ENCODE measurements at regions not wholly inside any gene's neighbourhood (a gene's known extent, or its start where the extent isn't known, plus 50 kb on each side); places are given as distances from the start of the nearest gene placed in this dataset.

GRCh38 chr2:57876313-57876712, 170.3 kb upstream of the VRK2 start (continued):
- TF ChIP-seq RBM22 (optimal IDR thresholded peaks at IDR 0.05; ENCODE audit: low read length) (no peak), KDM5A (IDR thresholded peaks at IDR 0.05; ENCODE audit: borderline replicate concordance, low read length) (no peak)

GRCh38 chr2:57877811-57878170, 168.8 kb upstream of the VRK2 start:
- H3K36me3 ChIP-seq (replicated peaks in 1 of 2; ENCODE audit: control insufficient read depth in 1 of 2, insufficient read depth in 2 of 2, low read length in 2 of 2), result no peaks in the 10 kb centered on the region
- ATAC-seq, result no peak
- in situ Hi-C loops (cut with HindIII; ENCODE audit: extremely low pct_ligation_motif_present, low pct_unique_long_range_greater_than_20kb), result no loop called here
- H3K4me1 ChIP-seq (ENCODE audit: insufficient read depth, low read length), result peaks cover 13% of the 10 kb centered on the region
- no peak for TF ChIP-seq NR2C2 (CRISPR knock-in tag; IDR thresholded peaks at IDR 0.05; ENCODE audit: borderline replicate concordance)
- no peak for TF ChIP-seq FOXP4 (CRISPR knock-in tag; IDR thresholded peaks at IDR 0.05)
- no peak for TF ChIP-seq ZNF784 (CRISPR knock-in tag; IDR thresholded peaks at IDR 0.05; ENCODE audit: borderline replicate concordance)
- no peak for TF ChIP-seq SRSF9 (IDR thresholded peaks at IDR 0.05; ENCODE audit: borderline replicate concordance, insufficient read depth, low read depth, low read length, poor library complexity, severe bottlenecking)
- TF ChIP-seq GLI4 (CRISPR knock-in tag; IDR thresholded peaks at IDR 0.05; ENCODE audit: borderline replicate concordance), result no peak
- no peak for TF ChIP-seq ZNF7 (CRISPR knock-in tag; IDR thresholded peaks at IDR 0.05)
- TF ChIP-seq ZFX (CRISPR knock-in tag; IDR thresholded peaks at IDR 0.05; ENCODE audit: low read depth), result no peak
- TF ChIP-seq ZNF703 (CRISPR knock-in tag; IDR thresholded peaks at IDR 0.05; ENCODE audit: borderline replicate concordance), result no peak
- TF ChIP-seq KLF11 (CRISPR knock-in tag; IDR thresholded peaks at IDR 0.05), result no peak
- TF ChIP-seq SMYD3 (CRISPR knock-in tag; IDR thresholded peaks at IDR 0.05), result no peak
- no peak for TF ChIP-seq ZNF609 (CRISPR knock-in tag; IDR thresholded peaks at IDR 0.05; ENCODE audit: borderline replicate concordance)
- no peaks in the 10 kb centered on the region for H3K9me3 ChIP-seq (ENCODE audit: low read length)
- ChIA-PET POLR2A (no interaction called here), CTCF (ENCODE audit: low intra/inter-chr PET ratio, low total read pairs) (no interaction called here)
- no peak overlapping the region for H2AFZ ChIP-seq (ENCODE audit: low read length)
- no peak overlapping the region for H3K9ac ChIP-seq (ENCODE audit: insufficient read depth, low read depth, low read length)
- H3K4me2 ChIP-seq (ENCODE audit: low read depth, low read length), result no peak overlapping the region
- DNase-seq (ENCODE audit: low spot score), result no peak
- no peak overlapping the region for H3K27ac ChIP-seq (ENCODE audit: extremely low read length, insufficient read depth, low read length)
- no TSS peak for BruUV-seq (replicated peaks)
- intact Hi-C loops (cut with micrococcal nuclease; ENCODE audit: unreplicated experiment), result no loop called here
- H3K4me3 ChIP-seq (replicated peaks in 1 of 3; ENCODE audit: insufficient read depth in 1 of 3, low read depth in 2 of 3, low read length in 3 of 3), result no peak overlapping the region
- no peak for FAIRE-seq
- no peaks in the 10 kb centered on the region for H3K27me3 ChIP-seq (ENCODE audit: control insufficient read depth in 1 of 2, insufficient read depth in 2 of 2, low read length in 2 of 2)
- H3K79me2 ChIP-seq (ENCODE audit: insufficient read depth, low read length), result no peaks in the 10 kb centered on the region
- H4K20me1 ChIP-seq (ENCODE audit: insufficient read depth, low read length), result no peaks in the 10 kb centered on the region
